ENCODE measurements at regions not wholly inside any gene's neighbourhood (a gene's known extent, or its start where the extent isn't known, plus 50 kb on each side); places are given as distances from the start of the nearest gene placed in this dataset.
"Not testable (repeated sequence)": the region's sequence is repeated elsewhere in the genome, so short reads cannot be mapped to it uniquely, and the experiment has no call there.

DNA sequence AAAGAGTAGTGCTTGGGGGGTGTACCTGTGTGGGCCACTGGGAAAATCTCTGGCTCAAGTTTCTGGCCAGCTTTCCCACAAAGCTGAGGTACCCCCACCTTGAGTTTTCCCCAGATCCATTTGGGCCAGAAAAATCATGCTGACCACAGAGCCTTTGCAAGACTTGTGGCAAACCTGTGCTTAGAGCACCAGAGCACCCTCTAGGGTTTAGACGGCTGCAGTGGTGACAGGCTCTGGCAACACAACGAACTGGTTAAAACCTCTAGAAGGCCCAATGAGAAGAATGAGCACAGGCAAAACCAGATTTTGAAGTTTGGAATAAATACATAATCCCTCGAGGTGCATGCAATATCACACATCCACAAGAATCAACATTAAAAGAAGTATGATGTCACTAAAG is 290.7 kb upstream of the FOLH1 start:
- no peak for DNase-seq

DNA sequence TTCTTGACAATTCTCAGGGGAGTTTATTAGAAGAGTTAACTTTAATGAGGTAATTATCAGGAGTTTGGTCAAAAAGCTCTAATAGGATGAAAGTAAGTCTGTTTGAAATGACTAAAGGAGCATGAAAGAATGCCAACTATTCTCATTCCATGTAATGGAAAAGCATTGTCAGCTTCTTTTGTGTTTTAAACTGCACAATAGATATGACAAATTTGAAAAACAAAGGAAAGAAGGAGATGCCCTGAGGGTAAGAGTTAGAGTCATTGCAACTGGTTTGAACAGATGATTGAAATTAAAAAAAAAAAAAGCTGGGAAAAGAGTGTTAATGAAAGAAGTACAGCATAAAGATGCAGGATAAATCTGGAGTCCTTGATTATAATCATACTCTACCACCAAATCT is 296.8 kb upstream of the FOLH1 start:
- DNase-seq, result no peak

DNA sequence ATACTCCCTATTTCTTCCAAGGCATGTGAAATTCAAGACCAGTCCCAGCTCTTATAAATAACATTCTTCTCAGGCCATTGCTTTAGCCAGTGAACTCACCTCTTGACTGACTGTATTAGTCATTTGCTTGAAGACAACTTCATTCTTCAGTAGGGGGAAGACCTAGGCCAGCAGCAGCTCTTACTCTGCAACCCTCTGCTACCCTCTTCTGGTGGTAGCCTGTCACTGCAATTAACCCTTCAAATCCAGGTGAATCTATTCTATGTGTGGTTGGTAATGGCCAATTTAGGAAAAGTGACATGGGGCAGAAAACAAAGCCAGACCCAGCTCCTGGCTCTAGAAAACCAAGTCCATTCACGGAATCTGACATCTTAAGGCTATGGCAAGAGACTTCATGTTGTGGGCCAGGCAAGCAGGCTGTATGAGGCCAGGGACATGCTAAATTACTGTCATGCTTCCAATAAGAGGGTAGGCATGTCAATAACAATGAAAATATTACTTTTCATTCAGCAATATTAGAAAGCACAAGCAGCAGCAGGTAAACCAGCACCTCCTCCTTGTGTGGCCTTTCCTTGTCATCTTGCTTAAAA is 317.9 kb upstream of the FOLH1 start:
- DNase-seq, result peak; percentile 3

DNA sequence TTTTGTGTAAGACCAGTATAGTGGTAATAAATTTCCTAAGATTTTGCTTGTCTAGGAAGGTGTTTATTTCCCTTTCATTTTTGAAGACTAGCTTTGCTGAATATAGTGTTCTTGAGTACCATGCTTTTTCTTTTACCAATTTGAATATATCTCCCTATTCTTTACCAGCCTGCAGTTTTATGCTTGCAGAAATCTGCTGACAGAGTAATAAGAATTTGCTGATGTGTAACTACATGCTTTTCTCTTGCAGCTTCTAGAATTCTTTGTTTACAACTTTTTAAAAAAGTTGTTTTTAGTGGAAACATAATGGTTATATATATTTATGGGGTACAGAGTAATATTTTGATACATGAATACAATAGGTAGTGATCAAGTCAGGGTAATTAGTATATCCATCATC is 324.8 kb upstream of the FOLH1 start:
- no peak for DNase-seq

- DNase-seq, result not testable (repeated sequence)
Observed at GRCh38 chr11:49538927-49539326, 330.5 kb upstream of the FOLH1 start.

DNA sequence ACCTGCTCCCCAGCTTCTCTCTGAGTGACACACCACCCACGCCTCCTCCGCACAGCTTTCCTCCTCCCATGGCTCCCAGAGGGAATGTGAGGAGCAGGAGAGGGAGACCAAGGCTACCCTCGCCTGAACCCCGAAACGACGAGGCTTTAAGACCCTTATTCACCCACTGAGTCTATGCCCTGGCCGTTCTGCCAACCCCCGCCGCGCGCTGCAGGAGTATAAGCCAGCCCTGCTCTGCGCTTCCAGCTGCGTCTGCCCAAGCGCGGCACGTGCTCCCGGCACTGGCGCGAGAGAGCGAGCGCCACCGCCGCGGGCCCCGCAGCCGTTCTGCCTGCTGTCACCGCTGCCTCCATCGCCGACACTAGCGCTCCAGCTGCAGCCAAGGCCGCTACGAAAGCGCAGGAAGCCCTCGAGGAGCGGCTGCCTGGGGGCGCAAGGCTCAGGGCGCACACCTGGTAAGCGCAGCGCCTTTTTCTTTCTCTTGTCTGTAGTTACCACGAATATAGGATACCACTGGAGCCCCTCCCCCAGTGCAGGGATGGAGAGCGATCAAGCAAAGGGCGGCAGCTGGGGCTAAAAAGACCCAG is 350.0 kb upstream of the FOLH1 start:
- not testable (repeated sequence) for DNase-seq

- not testable (repeated sequence) for DNase-seq
Observed at GRCh38 chr11:49560593-49560992, 352.2 kb upstream of the FOLH1 start.

DNA sequence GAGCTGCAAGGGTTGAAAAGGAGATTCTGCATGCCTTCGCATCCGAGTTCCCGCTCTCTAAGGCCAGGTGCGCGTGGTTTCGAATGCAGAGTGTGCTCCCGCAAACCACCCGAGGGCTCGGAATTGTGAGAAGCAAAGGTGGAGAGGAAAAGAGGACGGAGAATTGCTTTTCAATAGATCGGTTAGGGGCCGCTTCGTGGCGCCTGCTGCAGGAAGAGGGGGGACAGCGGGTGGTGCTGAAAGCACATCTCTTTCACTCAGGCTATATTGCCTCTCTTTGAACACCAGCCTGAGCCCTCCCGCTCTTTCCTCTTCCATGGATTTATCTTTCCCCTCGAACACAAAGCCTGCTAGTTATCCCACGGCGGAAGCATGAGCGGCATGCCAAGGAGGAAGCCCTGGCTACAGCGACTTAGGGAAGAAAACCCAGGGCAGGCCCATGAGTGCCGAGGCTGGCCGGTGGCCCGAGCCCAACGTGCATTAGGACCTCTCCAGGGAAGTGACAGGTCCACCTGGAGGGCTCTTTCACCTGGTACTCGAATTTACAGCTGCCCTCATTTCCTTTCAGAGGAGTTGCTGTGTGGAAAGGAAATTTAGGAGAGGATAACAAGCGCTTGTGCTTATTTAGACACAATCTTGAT is 353.0 kb upstream of the FOLH1 start:
- not testable (repeated sequence) for DNase-seq

DNA sequence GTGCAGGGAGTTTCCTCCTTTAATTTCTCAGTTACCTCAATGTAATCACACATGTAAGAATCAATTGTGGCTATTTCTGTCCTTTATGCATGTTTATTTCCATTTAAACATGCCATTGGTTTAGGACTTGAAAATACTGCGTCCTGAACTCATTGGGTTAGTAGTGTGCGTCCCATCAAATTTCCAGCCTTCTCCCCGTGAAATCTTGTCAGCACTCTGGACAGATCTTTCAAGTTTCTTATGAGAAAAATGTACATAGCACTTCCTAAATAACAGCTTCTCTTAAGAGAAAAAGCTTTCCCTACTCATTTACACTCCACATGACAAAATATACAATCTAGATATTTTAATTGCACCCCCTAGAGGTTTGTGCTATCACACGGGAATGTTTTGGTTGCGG is 353.9 kb upstream of the FOLH1 start:
- not testable (repeated sequence) for DNase-seq

DNA sequence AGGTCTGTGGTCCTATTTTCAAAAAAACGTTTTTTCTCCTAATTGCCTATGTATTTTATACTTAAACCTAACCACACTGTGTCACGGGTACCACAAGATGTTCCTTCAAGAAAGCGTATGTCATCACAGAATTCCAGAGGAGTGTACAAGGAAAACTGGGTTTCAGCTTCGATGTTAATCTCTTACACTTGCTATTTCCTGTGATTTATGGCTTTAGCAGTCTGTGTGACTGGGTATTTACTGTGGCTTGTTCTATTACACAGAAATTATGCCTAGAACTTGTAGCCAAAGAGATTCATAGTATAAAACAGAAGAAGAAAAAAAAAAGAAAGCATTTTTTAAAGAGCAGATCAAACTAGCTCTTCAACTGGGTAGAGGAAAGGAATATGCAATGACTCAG is 371.1 kb upstream of the FOLH1 start:
- not testable (repeated sequence) for DNase-seq

DNA sequence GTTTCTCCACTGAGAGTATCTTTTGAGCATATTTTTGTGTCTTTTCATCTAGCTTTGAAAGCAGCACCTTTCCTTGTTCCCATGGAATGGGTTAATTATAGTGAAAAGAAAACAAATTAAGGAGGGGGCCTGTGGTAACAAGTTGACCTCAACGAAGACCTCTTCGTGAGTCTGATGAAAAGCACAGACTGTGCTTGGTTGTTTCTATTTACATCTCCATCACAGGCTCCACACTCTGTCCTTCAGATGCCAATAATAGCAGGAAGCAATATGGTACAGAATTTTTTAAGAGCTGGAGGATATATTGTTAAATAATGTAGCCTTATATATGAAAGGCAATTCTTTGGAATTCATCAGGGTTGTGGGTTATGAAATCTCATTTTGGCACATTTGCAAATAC is 366.7 kb upstream of the OR4C13 start:
- DNase-seq, result not testable (repeated sequence)

- not testable (repeated sequence) for DNase-seq
Observed at GRCh38 chr11:49608892-49609291, 343.3 kb upstream of the OR4C13 start.

- not testable (repeated sequence) for DNase-seq
Observed at GRCh38 chr11:49623872-49624271, 328.3 kb upstream of the OR4C13 start.

- DNase-seq, result not testable (repeated sequence)
Observed at GRCh38 chr11:49670705-49671104, 281.5 kb upstream of the OR4C13 start.

DNA sequence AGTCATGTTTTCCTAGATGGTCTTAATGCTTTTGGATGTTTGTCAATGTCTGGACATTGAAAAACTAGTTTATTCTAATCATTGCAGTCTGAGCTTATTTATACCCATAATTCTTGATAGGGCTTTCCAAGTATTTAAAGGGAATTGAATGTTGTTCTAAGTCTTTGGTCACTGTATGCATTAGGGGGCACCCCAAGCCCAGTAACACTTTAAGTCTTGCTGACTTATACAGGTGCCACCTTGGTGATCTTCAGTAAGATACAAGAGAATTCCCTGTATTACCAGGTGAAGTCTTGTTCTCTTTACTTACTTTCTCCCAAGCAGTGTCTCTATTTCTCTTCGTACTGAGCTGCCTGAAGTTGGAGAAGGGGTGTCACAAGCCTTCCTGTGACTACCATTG is 250.1 kb upstream of the OR4C13 start:
- DNase-seq, result not testable (repeated sequence)

DNA sequence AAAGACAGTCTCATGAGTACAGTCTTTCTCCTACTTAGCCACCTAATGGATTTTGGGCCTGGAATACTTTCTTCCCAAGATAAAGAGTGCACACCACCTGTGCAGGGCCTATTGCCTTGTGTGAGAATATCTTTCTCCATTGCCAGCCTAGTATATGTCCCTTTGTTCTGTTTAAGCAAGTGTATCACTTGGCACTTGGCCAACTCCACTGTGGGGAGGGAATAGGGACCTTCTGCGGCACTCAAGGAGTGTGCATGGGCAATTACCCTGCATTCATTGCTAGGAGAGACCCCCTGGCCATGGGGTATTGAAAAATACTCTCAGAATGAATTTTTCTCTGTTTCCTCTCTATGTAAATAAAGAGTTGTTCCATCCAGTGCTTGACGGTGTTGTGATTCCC is 201.7 kb upstream of the OR4C13 start:
- not testable (repeated sequence) for DNase-seq

DNA sequence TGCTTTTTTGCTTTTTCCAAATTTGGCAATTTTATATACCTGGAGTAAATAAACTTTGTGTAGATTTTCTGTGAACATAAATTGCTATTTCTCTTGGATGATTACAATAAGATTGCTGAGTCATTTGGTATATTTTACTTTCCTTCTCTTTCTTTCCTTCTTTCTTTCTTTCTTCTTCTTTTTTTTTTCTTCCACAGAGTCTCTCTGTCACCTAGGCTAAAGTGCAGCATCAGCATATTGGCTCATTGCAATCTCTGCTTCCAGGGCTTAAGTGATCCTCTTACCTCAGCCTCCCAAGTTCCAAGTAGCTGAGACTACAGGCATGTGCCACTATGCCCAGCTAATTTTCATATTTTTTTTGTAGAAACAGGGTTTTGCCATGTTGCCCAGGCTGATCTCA is 201.2 kb upstream of the OR4C13 start:
- not testable (repeated sequence) for DNase-seq

GRCh38 chr11:49780791-49781190 is 171.4 kb upstream of the OR4C13 start:
- not testable (repeated sequence) for DNase-seq

- DNase-seq, result not testable (repeated sequence)
Observed at GRCh38 chr11:49782000-49782399, 170.2 kb upstream of the OR4C13 start.

DNA sequence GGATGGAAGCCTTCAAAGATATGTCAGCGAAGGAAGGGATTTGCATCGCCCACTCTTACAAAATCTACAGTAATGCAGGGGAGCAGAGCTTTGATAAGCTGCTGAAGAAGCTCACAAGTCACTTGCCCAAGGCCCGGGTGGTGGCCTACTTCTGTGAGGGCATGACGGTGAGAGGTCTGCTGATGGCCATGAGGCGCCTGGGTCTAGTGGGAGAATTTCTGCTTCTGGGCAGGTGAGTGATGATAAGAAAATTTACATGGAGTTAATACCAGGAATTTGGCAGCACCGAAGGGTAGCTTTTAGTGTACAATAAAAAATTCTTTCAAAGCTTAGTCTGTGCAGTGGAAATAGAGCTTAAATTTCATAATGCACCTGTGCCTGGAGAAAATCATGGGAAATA is 168.3 kb upstream of the OR4C13 start:
- not testable (repeated sequence) for DNase-seq

- not testable (repeated sequence) for DNase-seq
Observed at GRCh38 chr11:49789787-49790186, 162.4 kb upstream of the OR4C13 start.

GRCh38 chr11:49798206-49798837 is 153.9 kb upstream of the OR4C13 start:
- not testable (repeated sequence) for DNase-seq

DNA sequence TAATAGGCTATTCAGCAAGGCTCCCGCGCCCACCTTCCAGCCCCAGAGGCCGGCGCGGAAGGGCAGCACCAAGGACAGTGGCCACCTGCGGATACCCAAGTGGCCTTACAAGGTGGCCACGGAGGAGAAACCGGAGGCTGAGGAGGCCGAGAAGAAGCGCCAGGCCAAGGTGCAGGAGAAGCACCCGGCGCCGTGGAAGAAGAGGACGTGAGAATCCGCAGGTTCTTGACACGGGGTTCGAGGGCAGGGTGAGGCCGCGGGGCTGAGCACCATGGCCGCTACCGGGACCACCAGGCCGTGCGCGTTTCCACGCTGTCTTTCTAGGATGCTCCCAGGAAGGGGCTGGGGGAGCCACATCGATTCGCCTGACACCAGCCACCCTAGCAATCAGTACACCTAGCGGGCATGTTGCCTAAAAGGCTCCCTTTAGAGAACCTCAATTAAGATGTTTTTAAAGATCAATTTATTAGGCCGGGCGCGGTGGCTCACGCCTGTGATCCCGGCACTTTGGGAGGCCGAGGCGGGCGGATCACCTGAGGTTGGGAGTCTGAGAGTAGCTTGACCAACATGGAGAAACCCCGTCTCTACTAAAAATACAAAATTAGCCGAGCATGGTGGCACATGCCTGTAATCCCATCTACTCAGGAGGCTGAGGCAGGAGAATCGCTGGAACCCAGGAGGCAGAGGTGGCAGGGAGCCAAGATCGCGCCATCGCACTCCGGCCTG is 134.3 kb upstream of the OR4C13 start:
- not testable (repeated sequence) for DNase-seq
